ENCODE measurements at regions not wholly inside any gene's neighbourhood (a gene's known extent, or its start where the extent isn't known, plus 50 kb on each side); places are given as distances from the start of the nearest gene placed in this dataset.
"Not testable (repeated sequence)": the region's sequence is repeated elsewhere in the genome, so short reads cannot be mapped to it uniquely, and the experiment has no call there.

DNA sequence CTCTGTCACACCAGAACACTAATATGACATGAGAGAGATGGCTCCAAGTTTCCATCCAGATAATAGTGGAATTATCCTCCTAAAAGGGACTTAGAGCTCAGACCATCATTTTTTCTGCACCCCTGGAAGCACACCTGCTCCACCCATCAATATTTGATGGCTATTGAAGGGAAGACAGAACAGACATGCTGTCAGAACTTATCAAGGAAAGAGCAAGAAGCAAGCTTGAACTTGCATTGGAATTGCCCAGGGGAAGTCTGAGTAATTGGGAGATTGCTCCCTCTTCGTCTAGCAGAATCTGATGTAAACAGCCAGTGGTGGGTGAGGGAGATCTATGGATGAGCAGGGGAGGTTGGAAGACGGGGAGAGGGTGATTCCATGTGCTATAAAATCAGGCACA, 874.4 kb upstream of the TENM4 start:
- DNase-seq: no peak

DNA sequence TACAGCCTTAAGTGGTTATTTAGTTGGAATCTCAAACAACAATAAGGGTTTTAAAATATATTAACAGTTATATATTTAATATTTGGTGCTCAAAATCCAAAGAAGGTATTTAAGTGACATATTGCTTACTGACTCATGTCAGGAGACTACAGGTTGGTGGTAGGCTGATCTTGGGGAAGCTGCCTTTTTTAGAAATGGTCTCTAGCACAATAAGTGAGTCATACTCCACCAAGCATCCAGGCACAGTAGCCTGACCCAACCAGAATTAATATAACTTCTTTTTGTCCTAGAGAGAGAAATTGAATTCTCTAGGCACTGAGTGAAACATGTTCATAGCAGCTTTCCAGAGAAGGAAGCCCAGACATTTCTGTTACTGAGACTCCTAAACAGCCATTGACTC, 868.5 kb upstream of the TENM4 start:
- no peak for DNase-seq

DNA sequence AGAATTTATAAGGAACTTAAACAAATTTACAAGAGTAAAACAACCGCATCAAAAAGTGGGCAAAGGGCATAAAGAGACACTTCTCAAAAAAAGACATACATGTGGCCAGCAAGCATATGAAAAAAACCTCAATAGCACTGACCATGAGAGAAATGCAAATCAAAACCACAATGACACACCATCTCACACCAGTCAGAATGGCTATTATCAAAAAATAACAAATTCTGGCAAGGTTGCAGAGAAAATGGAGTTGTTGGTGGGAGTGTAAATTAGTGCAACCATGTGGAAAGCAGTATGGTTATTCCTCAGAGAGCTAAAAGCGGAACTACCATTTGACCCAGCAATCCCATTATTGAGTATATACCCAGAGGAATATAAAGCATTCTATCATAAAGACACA, 866.8 kb upstream of the TENM4 start:
- no peak for DNase-seq

DNA sequence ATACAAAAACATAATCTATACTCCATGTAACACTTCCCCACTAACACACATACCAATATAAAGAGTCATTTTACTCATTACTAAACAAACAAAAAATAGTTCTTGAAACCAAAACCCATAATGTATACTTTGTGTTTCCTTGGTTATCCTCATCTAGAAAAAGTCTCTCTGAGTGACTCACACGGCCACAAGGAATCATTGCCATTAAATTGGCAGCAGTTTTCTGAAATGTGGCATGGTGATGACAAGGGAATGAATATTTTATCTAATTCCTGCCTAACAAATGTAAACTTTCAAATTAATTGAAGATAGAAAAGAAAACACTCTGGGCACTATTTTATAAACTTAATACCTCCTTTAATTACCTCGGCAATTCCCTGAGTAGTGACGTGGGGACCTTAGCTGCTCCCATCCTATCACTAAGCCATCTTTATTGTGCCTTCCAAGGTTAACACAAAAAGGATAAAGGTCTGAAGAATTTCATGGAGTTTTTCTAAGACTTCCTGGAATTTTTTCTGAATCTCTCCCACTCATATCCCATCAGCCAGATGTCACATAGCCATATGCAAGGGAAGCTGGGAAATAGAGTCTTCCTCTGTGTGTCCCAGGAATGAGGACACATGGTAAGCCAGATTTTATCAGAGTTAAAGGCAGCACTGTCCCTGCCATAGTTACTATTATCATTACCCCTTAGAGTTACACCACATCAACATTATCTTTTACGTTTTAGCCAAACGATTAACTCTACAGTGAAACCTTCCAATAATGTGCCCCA, 857.2 kb upstream of the TENM4 start:
- DNase-seq: no peak

DNA sequence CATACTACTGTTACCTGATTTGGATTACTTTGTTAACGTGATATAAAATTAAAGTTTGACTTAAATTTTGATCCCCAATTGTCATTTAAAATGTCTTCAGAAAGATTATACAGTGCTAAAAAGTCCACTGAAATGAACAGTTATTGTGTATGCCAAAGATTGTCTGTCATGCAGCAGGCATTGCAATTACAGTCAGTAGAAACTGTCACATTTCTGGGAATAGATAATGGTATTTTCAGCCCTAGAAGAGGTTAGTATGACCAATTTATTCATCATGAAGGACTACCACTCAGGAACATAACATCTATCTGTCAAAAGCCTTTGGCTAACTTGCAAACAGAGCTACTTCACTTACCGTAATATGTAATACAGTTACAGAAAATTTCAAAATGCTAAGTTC, 852.5 kb upstream of the TENM4 start:
- no peak for DNase-seq

DNA sequence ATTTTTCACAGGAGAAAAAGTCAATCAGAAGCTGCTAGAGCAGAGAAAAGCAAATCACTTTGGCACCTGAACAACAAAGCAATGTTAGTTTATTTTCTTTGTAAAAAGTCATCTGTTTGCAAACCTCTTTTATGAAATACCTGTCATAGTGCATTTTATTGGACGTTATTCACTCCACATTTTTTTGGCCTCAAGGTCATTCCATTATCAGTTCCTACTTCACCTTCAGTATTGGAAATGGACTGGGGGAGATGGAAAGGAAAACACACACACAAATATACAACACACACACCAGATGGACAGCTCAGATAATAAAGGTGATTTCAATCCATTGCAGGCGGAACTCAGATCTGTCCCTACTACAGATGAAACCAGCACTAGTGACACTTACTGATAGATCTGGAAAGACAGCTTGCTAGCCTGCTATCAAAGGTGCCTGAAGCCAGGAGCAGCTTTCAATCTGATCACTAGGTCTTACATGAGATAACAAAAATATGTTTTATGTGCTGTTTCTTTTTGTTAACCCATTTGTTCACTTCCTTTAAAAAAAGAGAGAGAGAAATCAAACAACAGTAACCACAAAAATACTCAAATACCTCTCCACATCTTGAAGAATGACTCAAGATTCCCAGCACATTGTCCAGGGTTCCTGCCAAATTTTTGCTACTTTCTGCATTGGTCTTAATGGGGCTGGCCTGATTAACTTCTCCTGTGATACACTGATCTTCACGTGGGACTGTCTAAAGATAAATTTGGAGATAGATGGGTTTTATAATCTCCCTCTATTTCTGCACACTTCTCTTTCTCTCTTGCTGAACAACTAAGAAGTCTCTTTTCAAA, 844.3 kb upstream of the TENM4 start:
- no peak for DNase-seq

DNA sequence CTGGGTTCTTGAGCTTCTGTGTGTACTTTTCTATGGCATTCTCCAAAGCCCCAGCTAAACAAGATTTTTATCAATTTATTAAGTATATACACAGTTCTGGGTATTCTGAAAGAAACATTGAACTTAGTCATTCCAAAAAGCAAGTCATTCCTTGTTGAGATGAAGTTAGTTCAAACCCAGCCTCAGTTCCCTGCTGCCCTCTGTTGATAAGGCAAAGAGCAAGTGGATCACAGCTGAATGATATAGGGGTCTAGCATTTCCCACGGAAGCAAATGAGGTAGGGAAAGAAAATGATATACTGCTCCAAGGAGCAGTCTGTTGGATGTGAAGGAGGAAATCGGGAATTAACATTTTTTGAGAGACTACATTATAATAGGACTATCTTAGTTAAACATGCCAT, 841.8 kb upstream of the TENM4 start:
- no peak for DNase-seq

DNA sequence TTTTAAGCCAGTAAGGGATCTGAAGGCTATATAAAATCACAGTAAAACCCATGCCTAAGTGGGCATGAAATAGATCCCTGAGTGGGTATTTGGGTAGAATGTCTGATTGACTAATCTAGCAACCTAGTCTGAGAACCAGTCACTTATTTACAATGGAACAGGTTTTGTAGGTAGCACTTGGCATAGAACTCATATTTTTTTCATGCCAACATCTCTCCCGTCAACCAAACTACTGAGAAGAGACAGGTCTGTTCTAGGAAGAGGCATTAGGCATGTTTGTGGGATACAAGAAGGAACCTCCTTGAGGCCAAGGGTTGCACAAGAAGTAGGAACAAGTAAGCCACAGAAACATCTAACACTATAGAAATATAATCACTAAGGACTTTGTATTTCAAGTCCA, 840.4 kb upstream of the TENM4 start:
- no peak for DNase-seq

DNA sequence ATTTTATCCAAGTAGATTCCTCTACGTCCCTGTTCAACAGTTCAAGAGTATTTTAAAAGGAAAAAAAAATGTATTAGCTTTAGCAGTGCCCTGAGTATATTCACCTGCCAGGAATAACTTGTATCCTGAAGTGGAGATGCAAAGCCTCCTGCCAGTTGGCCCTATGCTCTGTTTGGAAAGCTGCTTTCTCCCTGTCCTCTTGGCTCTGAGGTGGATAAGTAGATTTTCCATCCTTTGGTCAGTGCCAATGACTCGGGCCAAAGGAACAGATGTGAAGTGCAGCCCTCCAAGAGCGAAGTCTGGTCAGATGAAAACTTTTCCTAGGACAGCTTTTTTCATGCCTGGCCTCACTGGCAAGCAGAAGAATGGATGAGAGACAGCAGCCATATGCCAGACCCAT, 839.9 kb upstream of the TENM4 start:
- no peak for DNase-seq

DNA sequence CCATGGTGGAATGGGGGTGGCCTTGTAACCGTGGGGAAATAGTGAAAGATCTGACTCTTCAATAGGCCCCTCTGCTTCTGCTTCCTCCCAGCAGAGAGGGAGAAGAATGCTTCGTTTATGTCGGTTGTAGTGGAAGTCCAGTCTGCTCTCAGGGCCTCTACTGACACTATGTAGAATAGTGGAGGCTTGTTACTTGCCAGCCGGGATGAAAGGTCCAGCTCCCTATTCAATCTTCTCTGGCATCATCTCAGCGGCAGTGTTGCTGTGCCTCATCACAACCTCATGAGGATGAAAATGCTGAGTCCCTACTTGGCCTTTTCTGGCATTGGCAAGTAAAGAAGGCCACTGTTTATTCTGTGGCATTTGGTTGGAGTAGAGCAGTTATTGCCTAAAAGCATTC, 820.9 kb upstream of the TENM4 start:
- no peak for DNase-seq

DNA sequence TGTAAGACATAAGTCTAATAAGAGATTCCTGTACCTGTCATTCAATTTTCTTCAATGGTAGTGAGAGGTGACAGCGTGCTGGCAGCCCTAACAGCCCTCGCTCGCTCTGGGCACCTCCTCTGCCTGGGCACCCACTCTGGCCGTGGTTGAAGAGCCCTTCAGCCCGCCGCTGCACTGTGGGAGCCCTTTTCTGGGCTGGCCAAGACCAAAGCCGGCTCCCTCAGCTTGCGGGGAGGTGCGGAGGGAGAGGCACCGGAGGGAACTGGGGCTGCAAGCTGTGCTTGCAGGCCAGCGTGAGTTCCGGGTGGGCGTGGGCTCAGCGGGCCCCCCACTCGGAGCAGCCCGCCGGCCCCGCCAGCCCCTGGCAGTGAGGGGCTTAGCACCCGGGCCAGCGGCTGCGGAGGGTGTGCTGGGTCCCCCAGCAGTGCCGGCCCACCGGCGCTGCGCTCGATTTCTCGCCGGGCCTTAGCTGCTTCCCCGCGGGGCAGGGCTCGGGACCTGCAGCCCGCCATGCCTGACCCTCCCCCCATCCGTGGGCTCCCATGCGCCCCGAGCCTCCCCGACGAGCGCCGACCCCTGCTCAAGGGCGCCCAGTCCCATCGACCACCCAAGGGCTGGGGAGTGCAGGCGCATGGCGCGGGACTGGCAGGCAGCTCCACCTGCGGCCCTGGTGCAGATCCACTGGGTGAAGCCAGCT, 816.6 kb upstream of the TENM4 start:
- DNase-seq: not testable (repeated sequence)

DNA sequence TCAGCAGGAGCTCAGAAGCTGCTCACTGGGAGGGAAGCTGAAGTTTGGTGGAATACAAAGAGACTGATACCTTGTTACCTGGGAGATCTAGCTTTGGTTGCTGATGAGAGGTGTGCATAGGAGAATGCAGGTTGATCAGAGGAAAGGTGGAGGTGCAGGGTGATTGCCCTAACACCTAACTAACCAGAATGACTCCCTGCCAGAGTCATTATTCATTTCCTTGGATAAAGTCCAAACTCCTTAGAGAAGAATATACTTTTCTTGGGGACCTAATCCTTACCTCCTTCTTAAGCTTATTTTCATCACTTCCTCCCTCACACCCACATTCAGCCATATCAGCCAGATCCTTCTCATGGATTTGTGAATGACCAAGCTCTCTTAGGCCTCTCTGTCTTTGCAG, 814.2 kb upstream of the TENM4 start:
- no peak for DNase-seq

DNA sequence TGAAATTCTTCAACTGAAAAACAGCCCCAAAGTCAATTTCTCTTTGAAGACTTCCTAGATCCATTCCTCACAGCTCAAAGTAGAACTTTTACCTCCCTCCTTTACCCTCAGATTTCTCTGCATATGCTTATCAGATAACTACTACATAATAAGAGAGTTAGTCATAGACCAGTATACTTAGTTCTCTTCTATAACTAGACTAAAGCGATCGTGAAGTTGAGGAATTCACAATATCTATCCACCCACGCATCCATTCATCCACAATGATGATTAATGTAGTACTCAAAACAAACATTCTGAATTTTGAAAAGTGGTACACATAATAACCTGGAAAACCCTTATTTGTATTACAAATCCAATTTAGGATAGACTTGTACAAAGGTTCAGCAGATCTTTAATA, 800.9 kb upstream of the TENM4 start:
- no peak for DNase-seq

DNA sequence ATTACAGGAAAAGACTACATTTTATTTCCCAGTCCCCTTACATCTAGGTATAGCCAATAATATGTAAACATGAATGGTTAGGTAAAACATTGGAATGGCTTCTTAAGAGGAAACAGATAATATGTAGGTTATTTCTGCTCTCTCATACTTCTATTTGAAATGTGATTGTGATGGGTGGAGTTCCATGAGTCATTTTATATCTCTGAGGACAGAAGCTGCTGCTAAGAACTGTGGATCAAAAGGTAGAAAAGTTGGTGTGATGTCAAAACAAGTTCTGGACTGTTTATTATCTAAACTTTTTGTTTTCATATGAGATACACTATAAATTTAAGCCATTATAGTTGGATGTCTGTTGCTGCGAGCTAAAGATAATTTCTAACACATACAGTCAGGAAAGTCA, 799.4 kb upstream of the TENM4 start:
- DNase-seq: no peak

DNA sequence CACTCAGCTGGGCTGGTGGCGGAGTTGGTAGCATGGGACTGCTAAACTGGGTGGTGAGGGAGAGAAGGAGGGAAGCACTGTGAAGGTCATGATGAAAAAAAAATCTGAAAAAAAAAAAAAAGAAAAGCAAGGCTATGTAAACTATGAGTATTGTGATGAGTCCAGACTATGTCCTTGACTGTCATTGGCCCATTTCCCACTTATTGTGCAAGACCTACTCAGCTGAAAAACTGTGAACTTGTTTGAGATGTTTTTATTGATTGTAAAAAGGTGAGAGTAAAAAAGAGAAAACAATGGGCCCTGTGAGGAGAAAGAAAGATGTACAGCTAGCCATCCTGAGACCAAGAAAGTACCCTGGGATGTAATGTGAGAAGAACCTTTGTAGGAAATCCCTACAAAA, 798.4 kb upstream of the TENM4 start:
- DNase-seq: no peak

DNA sequence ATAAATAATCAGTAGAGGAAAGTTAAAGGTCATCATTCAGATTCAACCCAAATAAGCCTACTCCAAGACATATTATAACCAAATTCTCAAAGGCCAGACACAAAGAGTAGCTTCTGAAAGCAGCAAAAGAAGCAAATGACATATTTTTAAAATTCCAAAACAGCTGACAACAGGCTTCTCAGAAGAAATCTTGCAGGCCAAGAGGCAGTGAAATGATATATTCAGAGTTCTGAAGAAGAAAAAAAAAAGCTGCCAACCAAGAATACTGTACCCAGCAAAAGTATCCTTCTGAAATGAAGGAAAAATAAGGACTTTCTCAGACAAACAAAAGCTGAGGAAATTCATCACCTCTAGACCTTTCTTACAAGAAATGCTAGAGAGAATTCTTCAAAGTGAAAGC, 787.1 kb upstream of the TENM4 start:
- DNase-seq: no peak

DNA sequence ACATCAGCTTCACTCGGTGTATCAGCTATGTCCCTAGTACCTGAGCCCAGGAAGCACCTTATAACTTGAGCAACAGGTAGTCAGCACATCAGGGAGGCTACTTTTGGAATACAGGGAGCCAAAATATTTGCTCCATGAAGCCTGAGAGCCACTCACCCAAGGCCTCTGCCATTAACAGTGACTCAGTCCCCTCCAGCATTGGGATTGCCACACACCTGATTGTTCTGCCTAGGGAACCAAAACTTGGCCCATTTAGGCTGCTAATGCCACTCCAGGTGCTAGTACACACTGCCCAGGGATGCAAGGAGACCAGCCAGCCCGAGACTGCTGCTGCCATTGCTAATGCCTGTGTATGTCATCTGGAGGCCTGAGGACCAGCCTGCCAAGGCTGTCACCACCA, 773.6 kb upstream of the TENM4 start:
- no peak for DNase-seq

DNA sequence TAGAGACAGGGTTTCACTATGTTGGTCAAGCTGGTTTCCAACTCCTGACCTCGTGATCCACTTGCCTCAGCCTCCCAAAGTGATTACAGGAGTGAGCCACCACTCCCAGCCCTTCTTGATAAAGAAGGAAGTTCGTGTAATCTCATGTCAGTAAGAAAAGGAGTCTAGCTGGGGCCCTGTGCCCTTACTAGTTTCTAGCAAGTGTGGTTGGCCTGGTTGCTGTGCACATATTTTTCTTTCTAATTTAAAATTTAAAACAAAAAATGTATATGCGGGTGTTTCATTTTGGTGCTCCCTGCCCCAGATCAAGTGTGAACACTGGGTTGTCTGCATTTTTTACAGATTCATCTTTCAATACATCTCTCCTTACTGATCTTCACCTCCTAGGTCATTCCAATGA, 770.8 kb upstream of the TENM4 start:
- DNase-seq: no peak

DNA sequence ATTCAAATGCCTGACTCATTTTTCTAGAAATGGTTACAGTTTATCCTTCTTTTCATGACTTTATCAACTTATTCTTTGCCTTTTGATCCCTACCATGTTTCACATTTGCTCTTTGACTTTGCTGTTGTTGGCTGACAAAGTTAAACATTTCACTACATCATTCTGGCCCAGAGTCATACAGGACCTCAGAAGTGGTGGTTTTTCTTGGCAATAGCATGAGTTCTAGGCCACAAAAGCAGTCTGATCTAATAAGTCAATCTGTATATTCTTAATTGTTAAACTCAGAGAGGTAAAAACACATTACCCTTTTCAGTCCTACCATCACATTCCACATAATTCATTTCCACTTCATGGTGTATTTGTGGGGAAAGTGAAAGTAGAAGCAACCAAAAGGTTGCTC, 763.2 kb upstream of the TENM4 start:
- DNase-seq: no peak

DNA sequence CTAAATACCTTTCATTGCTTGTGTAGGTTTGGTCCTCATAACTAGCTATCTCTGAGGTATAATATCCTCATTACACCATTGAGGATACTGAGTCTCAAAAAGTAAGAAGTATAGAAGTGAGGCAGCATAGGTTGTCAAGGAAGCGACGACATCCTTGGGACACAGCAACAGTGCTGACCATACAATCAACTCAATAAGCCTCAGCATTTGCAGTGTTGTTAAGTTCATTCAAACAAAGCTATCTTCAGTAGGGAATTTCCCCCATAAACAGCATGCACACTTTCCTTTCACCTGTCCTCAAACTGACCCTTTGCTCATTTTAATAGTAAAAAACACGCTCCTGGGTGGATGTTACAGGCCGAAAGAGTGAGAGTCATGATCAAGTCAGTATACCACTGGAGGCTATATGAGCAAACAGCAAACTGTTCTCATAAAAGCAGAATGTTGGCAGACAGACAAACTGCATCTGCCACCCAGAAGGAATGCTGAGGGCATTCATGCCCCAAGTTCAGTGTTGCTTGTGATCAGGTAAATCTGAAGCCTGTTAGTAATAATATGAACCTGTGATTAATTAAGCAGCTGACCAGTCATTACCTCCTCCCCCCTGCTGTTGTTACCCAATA, 756.2 kb upstream of the TENM4 start:
- no peak for DNase-seq

DNA sequence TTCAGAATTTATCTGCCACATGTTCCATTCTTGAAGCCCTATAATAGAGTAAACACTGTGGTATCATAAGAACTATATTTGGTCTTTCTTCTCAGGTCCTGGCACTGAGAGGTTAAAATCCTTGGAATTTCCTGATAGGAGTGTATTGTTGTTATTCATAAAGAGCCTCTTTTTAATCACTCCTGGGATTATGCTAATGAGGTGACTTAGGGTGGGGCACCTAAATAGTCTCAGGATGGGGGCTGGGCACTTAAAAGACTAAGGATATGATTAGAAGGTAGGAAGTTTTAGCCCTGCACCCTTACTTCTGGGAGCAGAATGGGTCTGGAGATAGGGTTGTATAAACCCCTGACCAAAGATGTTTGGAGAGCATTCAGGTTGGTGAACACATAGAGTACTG, 755.2 kb upstream of the TENM4 start:
- DNase-seq: no peak

DNA sequence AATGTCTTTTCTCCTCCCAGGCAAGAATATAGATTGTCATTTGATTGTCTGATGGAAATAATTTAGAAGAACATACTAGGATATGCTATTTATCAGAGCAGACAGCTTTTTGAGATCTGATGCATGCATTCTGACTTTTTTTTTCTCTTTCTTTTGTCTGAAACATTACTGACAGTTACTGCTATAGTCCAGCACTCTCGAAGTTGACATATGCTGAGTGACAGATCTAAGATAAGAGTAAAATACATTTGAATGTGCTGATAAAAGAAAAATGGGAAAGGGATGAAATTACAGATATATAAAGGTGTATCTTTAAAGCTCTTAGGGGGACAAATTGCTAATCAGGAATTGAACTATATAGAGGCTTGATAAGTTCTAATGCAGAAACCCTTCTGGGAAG, 753.8 kb upstream of the TENM4 start:
- no peak for DNase-seq

DNA sequence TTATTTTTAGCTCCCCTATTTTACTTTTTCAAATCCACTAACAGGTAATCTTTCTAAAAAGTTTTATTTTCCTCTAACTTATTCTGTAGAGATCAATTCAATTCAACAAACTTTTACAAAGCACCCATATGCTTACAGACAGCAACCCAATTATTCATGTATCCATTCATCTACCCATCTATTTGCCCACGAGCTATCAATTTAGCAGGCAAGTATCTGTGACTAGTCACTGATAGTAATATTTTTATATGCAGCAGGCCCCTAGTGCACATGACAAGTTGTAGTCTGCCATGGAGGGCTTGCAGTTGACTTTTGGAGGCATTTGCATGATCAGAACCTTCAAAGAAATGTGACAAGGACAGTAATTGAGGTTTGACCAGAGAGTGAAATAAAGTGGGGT, 753.2 kb upstream of the TENM4 start:
- DNase-seq: no peak

Measured in inflammatory macrophage (primary cell).